Stimulated activated memory B cell treated with anti-CD40 and anti-IgM and Interleukin-4, amounts not matched to agents 10 μg/mL and 1 μg/mL and 100 μg/mL, for 72 hours (primary cell): ENCODE measurements at regions not wholly inside any gene's neighbourhood (a gene's known extent, or its start where the extent isn't known, plus 50 kb on each side); places are given as distances from the start of the nearest gene placed in this dataset.

Experiments used
- ATAC-seq: fragments of 150-1000 bp; cut with Tn5 transposase; 2 replicates; pipeline ENCODE4 v1.10.0; 2021
- H3K27ac Mint-ChIP-seq: one replicate; pipeline ENCODE4 v1.8.0; 2022; ENCODE audit warnings: mild to moderate bottlenecking, mixed read lengths
- H3K27me3 Mint-ChIP-seq: one replicate; pipeline ENCODE4 v1.8.0; 2022; ENCODE audit warnings: mixed read lengths
- H3K36me3 Mint-ChIP-seq: one replicate; pipeline ENCODE4 v1.8.0; 2022; ENCODE audit warnings: mixed read lengths
- H3K4me1 Mint-ChIP-seq: one replicate; pipeline ENCODE4 v1.8.0; 2022; ENCODE audit warnings: mixed read lengths
- H3K4me3 Mint-ChIP-seq: one replicate; pipeline ENCODE4 v1.8.0; 2022; ENCODE audit warnings: mild to moderate bottlenecking, moderate library complexity, mixed read lengths
- H3K9me3 Mint-ChIP-seq: one replicate; pipeline ENCODE4 v1.8.0; 2022; ENCODE audit warnings: mixed read lengths

DNA sequence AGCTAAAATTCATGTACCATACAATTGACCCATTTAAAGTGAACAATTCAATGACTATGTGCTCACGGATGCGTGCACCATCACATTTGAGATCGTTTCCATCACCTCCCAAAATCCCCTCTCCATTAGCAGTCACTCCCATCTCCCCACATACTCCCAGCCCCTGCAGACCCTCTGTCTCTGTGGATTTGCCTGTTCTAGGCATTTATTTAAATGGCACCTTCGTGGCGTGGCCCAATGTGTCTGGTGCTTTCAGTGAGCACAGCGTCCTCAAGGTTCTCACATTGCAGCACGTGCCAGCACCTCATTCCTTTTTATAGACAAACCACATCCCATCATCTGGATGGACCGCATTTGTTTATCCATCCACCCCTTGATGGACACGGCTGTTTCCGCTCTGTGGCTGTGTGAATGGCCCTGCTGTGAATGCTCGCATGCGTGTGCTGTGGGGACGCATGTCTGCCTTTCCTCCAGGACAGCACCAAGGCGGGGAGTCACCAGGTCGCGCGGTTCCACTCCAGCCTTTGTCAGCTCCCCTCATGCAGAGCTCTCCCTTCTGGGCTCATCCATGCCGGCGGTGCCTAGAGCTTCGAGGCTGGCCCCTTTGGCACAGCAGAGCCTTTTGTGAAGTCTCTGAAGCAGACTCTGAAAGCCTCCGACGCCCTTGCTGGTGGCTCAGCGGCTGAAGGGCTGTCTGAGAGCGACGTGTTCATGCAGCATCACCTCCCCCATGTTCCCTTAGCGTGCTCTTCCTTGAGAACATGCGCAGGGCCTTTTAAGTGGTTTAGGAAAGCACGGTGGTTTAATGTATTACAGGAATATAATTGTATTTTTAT lies 184.4 kb downstream of the KIF26A start:
- H3K27ac Mint-ChIP-seq = no peak overlapping the region
- H3K9me3 Mint-ChIP-seq = no peaks in the 10 kb centered on the region
- peaks cover 1% of the 10 kb centered on the region for H3K27me3 Mint-ChIP-seq
- H3K4me3 Mint-ChIP-seq = no peak overlapping the region
- H3K4me1 Mint-ChIP-seq = no peaks in the 10 kb centered on the region
- ATAC-seq = no peak
- no peaks in the 10 kb centered on the region for H3K36me3 Mint-ChIP-seq

DNA sequence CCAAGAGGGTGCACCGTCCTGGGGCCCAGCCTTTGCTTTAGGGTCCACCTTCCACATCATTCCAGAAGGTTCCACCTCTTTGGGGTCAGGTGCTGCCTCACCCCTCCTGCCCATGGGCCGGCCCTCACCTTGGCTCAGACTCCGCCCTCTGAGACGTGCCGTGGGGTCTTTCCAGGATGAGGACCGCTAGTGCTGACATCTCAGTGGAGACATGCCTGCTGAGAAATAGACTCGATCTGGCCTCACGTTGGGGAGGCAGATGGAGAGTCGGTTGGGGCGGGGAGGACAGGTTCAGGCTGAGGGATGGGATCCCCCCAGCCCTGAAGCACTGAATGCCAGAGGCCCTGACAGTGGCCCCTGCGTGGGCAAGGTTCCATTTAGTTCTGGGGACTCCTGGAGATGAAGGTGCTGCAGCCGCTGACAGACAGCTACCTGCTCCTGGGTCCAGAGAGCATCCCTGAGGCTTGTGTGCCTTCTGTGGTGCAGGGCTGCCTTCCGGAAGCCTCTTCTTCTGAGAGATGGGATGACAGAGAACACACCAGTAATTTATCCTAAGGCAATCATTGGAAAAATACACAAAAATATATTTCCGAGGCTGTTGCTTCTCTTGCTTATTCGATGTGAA lies 185.3 kb downstream of the KIF26A start:
- Mint-ChIP-seq H3K4me3 (no peak overlapping the region), H3K27me3 (no peaks in the 10 kb centered on the region), H3K4me1 (no peaks in the 10 kb centered on the region), H3K9me3 (no peaks in the 10 kb centered on the region), H3K36me3 (no peaks in the 10 kb centered on the region), H3K27ac (no peak overlapping the region)
- ATAC-seq = no peak

DNA sequence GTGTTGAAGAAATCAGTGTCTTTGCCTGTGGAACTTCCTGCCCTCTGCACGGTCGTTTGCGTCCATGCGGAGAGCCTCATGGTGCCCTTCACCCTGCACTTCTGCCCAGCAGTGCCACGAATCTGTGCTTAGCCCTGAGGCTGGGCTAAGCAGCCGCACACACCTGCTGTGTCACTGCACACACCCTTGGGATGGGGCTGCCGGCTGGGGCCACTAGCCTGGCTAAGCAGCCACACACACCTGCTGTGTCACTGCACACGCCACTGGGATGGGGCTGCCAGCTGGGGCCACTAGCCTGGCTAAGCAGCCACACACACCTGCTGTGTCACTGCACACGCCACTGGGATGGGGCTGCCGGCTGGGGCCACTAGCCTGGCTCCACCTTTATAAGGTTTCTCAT lies 188.5 kb downstream of the KIF26A start:
- Mint-ChIP-seq H3K4me3 (no peak overlapping the region), H3K36me3 (no peaks in the 10 kb centered on the region), H3K27me3 (no peaks in the 10 kb centered on the region), H3K9me3 (peaks cover 9% of the 10 kb centered on the region), H3K27ac (no peak overlapping the region), H3K4me1 (no peaks in the 10 kb centered on the region)
- no peak for ATAC-seq

DNA sequence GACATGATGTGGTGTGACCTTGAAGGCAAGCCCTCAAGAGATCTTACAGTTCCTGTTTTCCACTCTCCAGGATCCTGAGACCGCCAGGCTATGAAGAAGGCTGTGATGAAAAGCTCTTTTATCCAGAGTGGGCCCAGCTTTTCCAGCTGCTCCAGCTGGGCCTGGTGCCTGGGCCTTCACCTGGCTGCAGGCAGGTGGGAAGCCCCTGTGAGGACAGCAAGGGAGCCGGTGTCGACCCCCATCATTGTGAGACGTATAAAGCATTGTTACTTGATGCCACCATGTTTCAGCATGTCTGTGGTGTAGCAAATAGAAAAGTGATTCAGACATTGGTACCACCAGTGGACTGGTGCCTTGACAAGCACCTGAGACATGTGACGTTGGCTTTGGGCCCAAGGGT lies 190.2 kb downstream of the KIF26A start:
- no peak for ATAC-seq
- Mint-ChIP-seq H3K9me3 (peaks cover 9% of the 10 kb centered on the region), H3K4me3 (no peak overlapping the region), H3K27ac (no peak overlapping the region), H3K36me3 (no peaks in the 10 kb centered on the region), H3K4me1 (no peaks in the 10 kb centered on the region), H3K27me3 (no peaks in the 10 kb centered on the region)

DNA sequence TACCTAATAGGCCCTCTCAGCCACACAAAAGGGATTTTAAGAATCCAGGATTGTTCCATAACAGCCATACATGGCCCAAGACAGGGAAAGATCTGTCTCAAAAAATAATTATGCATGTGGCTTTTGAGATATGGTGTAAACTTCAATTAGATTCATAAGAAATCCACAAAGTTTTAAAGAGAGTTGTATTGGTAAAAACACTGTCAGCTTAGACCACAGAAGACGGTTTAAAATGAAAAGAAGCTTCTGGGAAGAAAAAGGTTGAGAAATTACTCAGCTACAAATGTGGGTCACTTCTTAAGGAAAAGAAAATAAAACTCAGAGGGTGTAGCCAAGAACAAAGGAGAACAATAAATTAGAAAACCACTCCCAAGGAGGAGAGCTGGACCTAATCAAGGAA lies 191.4 kb downstream of the KIF26A start:
- Mint-ChIP-seq H3K27ac (no peak overlapping the region), H3K36me3 (no peaks in the 10 kb centered on the region), H3K27me3 (no peaks in the 10 kb centered on the region), H3K4me1 (no peaks in the 10 kb centered on the region), H3K9me3 (peaks cover 9% of the 10 kb centered on the region), H3K4me3 (no peak overlapping the region)
- ATAC-seq = no peak

DNA sequence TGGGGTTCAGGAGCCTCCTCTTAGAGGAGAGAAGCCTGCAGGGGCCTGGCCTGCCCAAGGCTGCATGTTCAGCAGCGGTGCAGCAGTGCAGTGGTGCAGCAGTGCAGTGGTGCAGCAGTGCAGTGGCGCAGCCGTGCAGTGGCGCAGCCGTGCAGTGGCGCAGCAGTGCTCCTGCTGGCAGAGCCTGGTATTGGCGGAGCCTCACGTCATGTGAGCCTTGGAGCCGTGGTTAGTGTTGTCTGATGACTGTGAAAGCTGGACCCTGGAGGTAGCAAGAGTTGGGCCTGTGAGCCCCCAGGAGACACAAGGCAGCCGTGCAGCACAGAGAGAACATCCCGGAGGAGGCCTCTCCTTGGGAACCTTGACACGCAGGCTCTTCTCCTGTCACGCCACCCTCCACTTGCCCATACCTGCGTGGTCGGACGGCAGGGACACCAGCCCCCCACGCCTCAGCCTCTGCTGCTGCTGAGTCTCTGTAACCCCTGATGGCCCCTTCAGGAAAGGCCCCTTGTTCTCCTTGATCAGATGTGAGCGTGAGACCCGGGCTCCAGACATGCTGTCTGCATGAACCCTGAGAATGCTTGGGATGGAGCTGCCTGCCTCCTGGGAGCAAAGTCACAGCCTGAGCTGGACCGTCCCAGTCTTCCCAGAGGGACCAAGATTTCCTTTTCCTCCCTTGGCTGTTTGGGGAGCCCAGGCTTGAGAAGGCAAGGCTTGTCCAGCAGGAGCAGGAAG lies 193.7 kb downstream of the KIF26A start:
- Mint-ChIP-seq H3K4me3 (no peak overlapping the region), H3K36me3 (no peaks in the 10 kb centered on the region), H3K27me3 (no peaks in the 10 kb centered on the region)

DNA sequence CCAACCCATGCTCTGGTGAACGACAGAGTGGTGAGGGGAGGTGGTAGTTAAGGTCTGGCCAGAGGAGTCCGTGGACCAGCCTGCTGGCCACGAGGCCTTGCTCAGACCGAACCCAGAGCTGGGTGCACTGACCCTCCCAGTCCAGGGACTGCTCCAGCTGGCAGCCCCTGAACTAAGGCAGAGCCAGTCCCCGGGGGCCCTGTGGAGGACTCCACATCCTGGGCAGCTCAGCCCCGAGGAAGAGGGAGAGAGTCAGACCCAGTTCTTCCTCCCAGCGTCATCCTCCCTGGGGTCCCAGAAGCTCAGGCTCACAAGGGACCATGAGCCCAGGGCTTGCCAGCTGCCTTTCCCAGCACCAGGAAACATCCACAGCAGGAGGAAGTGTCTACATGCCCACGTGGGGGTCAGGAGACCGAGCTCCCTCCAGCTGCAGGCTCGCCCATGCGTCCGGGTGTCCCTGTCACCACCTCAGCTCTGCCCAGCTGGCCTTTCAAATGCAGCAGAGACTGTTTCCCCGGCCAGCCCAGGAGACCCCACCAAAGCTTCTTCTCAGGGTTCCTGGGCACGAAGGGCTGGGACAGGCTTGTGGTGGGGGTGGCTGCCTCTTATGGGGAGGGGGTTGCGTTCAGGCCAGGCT lies 194.4 kb downstream of the KIF26A start:
- no peaks in the 10 kb centered on the region for H3K4me1 Mint-ChIP-seq
- H3K36me3 Mint-ChIP-seq = no peaks in the 10 kb centered on the region
- no peak overlapping the region for H3K27ac Mint-ChIP-seq
- ATAC-seq = no peak
- no peaks in the 10 kb centered on the region for H3K27me3 Mint-ChIP-seq
- peaks cover 9% of the 10 kb centered on the region for H3K9me3 Mint-ChIP-seq
- H3K4me3 Mint-ChIP-seq = no peak overlapping the region

More for the DNA sequence above, 193.7 kb downstream of the KIF26A start:
- H3K4me1 Mint-ChIP-seq = no peaks in the 10 kb centered on the region
- no peak overlapping the region for H3K27ac Mint-ChIP-seq
- peaks cover 9% of the 10 kb centered on the region for H3K9me3 Mint-ChIP-seq
- ATAC-seq = no peak

DNA sequence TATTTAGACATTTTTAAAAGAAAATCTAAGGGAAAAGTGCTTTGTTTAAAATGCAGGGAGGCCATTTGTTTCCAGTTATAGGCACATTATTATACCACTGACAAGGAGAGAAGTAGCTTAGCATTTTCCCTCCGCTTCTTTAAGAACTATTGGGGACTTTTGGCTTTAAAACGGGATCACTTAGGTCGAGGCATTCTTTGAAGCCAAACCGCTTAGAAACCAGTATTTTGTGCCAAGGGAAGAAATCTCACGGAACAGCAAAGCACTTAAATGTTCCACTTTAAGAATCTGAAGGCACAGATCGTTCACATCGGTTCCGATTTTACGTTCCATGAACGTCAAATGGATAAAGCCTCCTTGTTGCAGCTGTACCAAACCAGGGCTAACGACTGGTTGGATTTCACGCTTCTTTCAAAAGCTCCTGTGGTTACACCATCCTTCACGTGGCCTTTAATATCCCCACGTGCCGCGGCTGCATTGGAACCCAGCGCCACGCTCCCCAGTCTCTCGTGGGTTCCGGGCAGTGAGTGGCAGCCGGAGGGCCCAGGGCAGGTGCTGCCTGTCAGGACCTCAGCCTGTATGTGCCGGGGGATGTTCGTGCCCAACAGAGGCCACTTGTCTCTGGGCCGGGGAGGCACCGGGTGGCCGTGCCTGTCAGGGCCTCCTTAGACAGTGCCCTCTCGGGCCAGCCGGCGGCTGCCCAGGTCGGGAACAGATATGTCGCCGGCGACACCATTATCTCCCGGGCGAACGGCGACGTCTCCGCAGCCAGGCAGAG lies 195.4 kb downstream of the KIF26A start:
- H3K4me3 Mint-ChIP-seq = no peak overlapping the region
- H3K27ac Mint-ChIP-seq = no peak overlapping the region
- H3K4me1 Mint-ChIP-seq = no peaks in the 10 kb centered on the region
- H3K9me3 Mint-ChIP-seq = peaks cover 17% of the 10 kb centered on the region
- H3K27me3 Mint-ChIP-seq = no peaks in the 10 kb centered on the region
- no peak for ATAC-seq
- no peaks in the 10 kb centered on the region for H3K36me3 Mint-ChIP-seq

DNA sequence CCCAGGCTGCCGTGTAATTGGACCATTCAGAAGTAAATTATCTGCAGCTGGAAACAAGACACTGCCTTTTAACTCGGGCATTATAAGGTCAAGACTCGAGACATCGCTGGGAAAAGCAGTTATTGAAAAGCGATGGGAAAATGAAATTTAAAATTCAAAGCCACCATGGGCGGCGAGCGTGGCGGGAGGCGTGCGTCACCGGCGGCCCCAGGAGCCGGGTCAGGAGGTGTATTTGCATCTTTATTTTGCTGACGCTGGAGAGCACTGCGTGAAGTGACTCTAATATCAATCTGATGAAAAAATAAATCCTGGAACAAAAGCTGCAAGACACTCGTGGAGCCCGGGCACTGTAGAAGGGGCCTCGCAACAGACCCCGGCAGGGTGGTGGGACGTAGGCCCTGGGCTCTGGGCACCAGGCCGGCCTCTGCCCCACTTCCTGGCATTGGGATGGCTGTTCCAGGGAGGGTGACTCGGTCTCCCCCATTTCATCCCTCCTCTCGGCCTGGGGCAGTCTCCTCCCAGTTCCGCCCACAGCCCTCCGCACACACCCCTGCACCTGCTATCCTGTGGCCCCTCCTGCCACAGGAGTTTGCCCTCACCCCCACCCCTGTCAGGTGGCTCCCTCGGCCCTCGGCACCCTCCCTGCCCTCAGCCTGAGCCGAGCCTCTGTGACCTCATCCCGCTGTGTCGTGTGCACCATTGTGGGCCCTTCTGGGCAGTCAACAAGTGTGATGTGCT lies 196.2 kb downstream of the KIF26A start:
- Mint-ChIP-seq H3K36me3 (no peaks in the 10 kb centered on the region), H3K9me3 (peaks cover 16% of the 10 kb centered on the region), H3K4me1 (no peaks in the 10 kb centered on the region), H3K27ac (no peak overlapping the region), H3K27me3 (no peaks in the 10 kb centered on the region), H3K4me3 (no peak overlapping the region)
- no peak for ATAC-seq

DNA sequence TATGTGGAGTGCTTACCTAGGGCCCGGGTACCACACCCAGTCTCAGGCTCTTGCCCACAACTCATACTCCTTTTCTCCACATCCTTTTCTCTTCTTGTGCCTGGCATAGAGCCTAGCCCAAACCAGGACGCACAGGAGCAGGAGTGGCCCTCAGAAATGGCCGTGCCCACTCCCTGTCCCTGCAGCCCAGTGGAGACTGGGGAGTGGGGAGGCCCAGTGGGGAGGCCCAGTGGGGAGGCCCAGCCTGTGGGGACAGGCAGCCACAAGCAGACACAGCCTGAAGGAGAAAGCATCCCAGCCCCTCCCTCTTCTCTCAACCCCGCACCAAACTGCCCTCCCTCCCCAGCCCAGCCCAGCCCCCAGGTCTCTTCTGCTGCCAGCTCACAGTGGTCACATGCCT lies 196.8 kb downstream of the KIF26A start:
- Mint-ChIP-seq H3K27me3 (no peaks in the 10 kb centered on the region), H3K4me1 (no peaks in the 10 kb centered on the region), H3K36me3 (no peaks in the 10 kb centered on the region), H3K27ac (no peak overlapping the region), H3K4me3 (no peak overlapping the region), H3K9me3 (peaks cover 14% of the 10 kb centered on the region)
- no peak for ATAC-seq

DNA sequence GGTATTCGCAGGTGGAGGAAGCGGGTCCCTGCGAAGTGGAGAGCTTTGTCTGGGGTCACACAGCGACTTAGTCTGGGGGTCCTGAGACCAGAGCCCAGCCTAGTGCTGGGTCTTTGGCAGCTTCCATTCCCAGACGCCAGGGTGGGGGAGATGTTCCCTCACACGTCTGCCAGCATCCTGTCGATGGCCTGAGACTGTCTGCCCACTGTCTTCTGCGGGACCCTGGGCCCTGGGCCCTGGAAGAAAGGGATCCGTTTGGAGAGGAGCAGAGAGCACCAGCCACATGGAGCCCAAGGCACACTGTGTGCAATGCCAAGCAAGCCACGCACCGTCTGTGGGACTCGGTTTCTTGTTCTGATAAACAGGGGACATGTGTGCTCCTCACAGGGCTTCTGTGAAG lies 197.2 kb downstream of the KIF26A start:
- H3K4me1 Mint-ChIP-seq = no peaks in the 10 kb centered on the region
- no peak for ATAC-seq

DNA sequence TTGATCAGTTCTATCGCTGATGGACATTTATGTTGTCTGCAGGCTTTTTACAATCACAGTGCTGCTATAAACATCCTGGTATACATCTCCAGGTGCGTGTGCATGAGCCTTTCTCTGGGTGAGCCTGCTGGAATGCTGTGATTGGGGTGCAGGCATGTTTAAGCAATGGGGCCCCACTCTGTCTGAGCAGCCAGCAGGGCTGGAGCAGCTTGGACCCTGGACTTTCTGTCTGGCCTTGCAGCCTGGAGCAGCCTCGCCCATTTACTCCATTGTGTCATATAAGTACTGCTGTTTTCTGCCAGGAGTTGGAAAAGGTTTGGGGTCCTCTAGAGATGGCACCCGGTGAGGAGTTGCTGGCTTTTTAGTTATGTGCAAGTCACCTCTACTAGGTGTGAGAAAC lies 199.0 kb downstream of the KIF26A start:
- peaks cover 16% of the 10 kb centered on the region for H3K9me3 Mint-ChIP-seq

More for the DNA sequence above, 197.2 kb downstream of the KIF26A start:
- Mint-ChIP-seq H3K9me3 (peaks cover 16% of the 10 kb centered on the region), H3K27ac (no peak overlapping the region), H3K27me3 (no peaks in the 10 kb centered on the region), H3K36me3 (no peaks in the 10 kb centered on the region), H3K4me3 (no peak overlapping the region)

DNA sequence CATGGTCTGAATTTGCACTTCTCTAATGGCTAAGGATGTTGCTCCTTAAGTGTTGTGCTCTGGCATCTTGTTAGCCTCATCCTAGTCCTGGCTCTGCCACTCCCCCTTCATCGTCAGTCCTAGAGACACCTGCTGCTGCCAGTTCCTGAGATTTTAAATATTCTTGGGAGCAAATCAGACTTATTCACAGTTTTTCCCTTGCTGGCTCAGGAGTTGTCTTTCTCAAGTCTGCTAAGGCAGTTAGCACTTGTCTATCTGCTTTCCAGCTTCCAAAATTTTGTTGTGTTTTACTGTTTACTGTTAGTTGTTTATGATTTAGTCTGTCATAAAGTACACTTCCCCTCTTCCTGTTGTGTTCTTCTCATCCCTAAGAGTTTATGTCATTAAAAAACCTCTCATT lies 201.0 kb downstream of the KIF26A start:
- peaks cover 16% of the 10 kb centered on the region for H3K9me3 Mint-ChIP-seq
- peaks cover 25% of the 10 kb centered on the region for H3K27me3 Mint-ChIP-seq
- ATAC-seq = no peak
- H3K4me3 Mint-ChIP-seq = no peak overlapping the region
- no peak overlapping the region for H3K27ac Mint-ChIP-seq
- no peaks in the 10 kb centered on the region for H3K36me3 Mint-ChIP-seq
- H3K4me1 Mint-ChIP-seq = no peaks in the 10 kb centered on the region

More for the DNA sequence above, 199.0 kb downstream of the KIF26A start:
- ATAC-seq = no peak
- Mint-ChIP-seq H3K27me3 (peaks cover 11% of the 10 kb centered on the region), H3K4me3 (no peak overlapping the region), H3K36me3 (no peaks in the 10 kb centered on the region), H3K4me1 (no peaks in the 10 kb centered on the region), H3K27ac (no peak overlapping the region)

DNA sequence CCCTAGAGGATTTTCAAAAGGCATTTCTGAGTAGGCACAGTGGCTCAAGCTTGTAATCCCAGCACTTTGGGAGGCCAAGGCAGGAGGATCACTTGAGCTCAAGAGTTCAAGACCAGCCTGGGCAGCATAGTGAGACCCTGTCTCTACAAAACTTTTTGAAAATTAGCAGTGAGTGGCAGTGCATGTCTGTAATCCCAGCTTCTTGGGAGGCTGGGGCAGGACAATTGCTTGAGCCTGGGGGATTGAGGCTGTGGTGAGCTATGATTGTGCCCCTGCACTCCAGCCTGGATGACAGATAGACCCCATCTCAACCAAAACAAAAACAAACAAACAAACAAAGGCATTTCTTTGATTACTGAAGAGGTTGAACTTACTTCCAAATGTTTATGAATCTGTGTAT lies 201.4 kb downstream of the KIF26A start:
- peaks cover 30% of the 10 kb centered on the region for H3K27me3 Mint-ChIP-seq
- no peaks in the 10 kb centered on the region for H3K36me3 Mint-ChIP-seq
- no peak for ATAC-seq
- H3K4me3 Mint-ChIP-seq = no peak overlapping the region
- no peak overlapping the region for H3K27ac Mint-ChIP-seq
- H3K9me3 Mint-ChIP-seq = peaks cover 16% of the 10 kb centered on the region
- H3K4me1 Mint-ChIP-seq = no peaks in the 10 kb centered on the region
